Tibial artery (tissue), 4 donors: ENCODE measurements at regions not wholly inside any gene's neighbourhood (a gene's known extent, or its start where the extent isn't known, plus 50 kb on each side); places are given as distances from the start of the nearest gene placed in this dataset.
"Not testable (repeated sequence)": the region's sequence is repeated elsewhere in the genome, so short reads cannot be mapped to it uniquely, and the experiment has no call there.

Experiments used
- DNase-seq, 2 donors: peaks; one replicate each; pipeline ENCODE4 v3.0.0-alpha.2; 2019
- H3K27ac ChIP-seq, 2 donors: fragments of 200-600 bp; sonication (generic) in 1 of 2; 1 replicate in 1 of 2; 2 replicates in 1 of 2; pipeline ENCODE4 v1.5.1; 2018 to 2019; ENCODE audit warnings: mild to moderate bottlenecking in 1 of 2
- H3K27me3 ChIP-seq, 2 donors: fragments of 200-600 bp; sonication (generic) in 1 of 2; one replicate each; pipeline versions ENCODE4 v1.5.1 to v1.6.0; 2016 to 2019
- H3K36me3 ChIP-seq, 3 donors: fragments of 200-600 bp; sonication (generic) in 2 of 3; one replicate each; pipeline ENCODE4 v1.5.1; 2016 to 2019; ENCODE audit warnings: mild to moderate bottlenecking in 2 of 3
- H3K4me1 ChIP-seq, 4 donors: fragments of 200-600 bp; sonication (generic) in 2 of 4; 1 replicate in 3 of 4; 2 replicates in 1 of 4; pipeline ENCODE4 v1.5.1; 2016 to 2019
- H3K4me3 ChIP-seq, 2 donors: fragments of 200-600 bp; sonication (generic) in 1 of 2; 1 replicate in 1 of 2; 2 replicates in 1 of 2; pipeline ENCODE4 v1.5.1; 2018 to 2019; ENCODE audit warnings: mild to moderate bottlenecking in 2 of 2
- H3K9me3 ChIP-seq, 3 donors: fragments of 200-600 bp; sonication (generic) in 1 of 3; one replicate each; pipeline ENCODE4 v1.5.1; 2016 to 2019
- CTCF ChIP-seq, 2 experiments: fragments of 200-600 bp in 1 of 2; fragments of 450-650 bp in 1 of 2; IDR thresholded peaks; one replicate each; pipeline ENCODE4 v1.5.1; 2017 to 2019; ENCODE audit warnings: antibody characterized with exemption in 2 of 2, mild to moderate bottlenecking in 1 of 2, moderate library complexity in 1 of 2
- intact Hi-C: fragments of 100-400 bp; cut with DNase I; formaldehyde crosslinking; loops from one replicate; pipeline ENCODE4 v1.15.0; 2023; ENCODE audit warnings: low total_unique reads

GRCh38 chr14:53621433-53621832 lies 335.2 kb downstream of the BMP4 start:
- no peak overlapping the region for H3K27ac ChIP-seq
- DNase-seq: no peak

GRCh38 chr14:53620890-53621289 lies 335.7 kb downstream of the BMP4 start:
- peaks cover 0 to 3% (median 0%) of the 10 kb centered on the region in 4 donors for H3K4me1 ChIP-seq
- no peak for DNase-seq
- no peaks in the 10 kb centered on the region for H3K36me3 ChIP-seq
- no peak overlapping the region for H3K27ac ChIP-seq
- no peaks in the 10 kb centered on the region for H3K9me3 ChIP-seq
- no peak overlapping the region for H3K4me3 ChIP-seq
- H3K27me3 ChIP-seq: no peaks in the 10 kb centered on the region
- intact Hi-C loops: no loop called here
- TF ChIP-seq CTCF (IDR thresholded peaks at IDR 0.05): no peak

More at GRCh38 chr14:53621433-53621832, 335.2 kb downstream of the BMP4 start:
- Histone ChIP-seq H3K36me3 (no peaks in the 10 kb centered on the region), H3K27me3 (no peaks in the 10 kb centered on the region), H3K4me3 (no peak overlapping the region), H3K9me3 (no peaks in the 10 kb centered on the region), H3K4me1 (peaks cover 0 to 3% (median 0%) of the 10 kb centered on the region in 4 donors)
- TF ChIP-seq CTCF (IDR thresholded peaks at IDR 0.05): no peak
- intact Hi-C loops: no loop called here

- Histone ChIP-seq H3K4me1 (peaks cover 0 to 3% (median 0%) of the 10 kb centered on the region in 4 donors), H3K9me3 (no peaks in the 10 kb centered on the region), H3K36me3 (no peaks in the 10 kb centered on the region), H3K27ac (no peak overlapping the region), H3K27me3 (no peaks in the 10 kb centered on the region), H3K4me3 (no peak overlapping the region)
- no peak for TF ChIP-seq CTCF (IDR thresholded peaks at IDR 0.05)
- DNase-seq: no peak
- intact Hi-C loops: no loop called here
These were observed 336.3 kb downstream of the BMP4 start for GRCh38 chr14:53620317-53620716.

GRCh38 chr14:53619691-53620231 lies 336.9 kb downstream of the BMP4 start:
- DNase-seq: no peak
- Histone ChIP-seq H3K36me3 (no peaks in the 10 kb centered on the region), H3K27me3 (no peaks in the 10 kb centered on the region), H3K27ac (no peak overlapping the region), H3K4me1 (peaks cover 0 to 3% (median 0%) of the 10 kb centered on the region in 4 donors), H3K9me3 (no peaks in the 10 kb centered on the region), H3K4me3 (no peak overlapping the region)
- intact Hi-C loops: no loop called here
- TF ChIP-seq CTCF (IDR thresholded peaks at IDR 0.05): no peak

GRCh38 chr14:53616536-53616935 lies 340.1 kb downstream of the BMP4 start:
- H3K4me3 ChIP-seq, intact Hi-C loops, H3K27me3 ChIP-seq, DNase-seq, H3K4me1 ChIP-seq, H3K9me3 ChIP-seq, H3K36me3 ChIP-seq, H3K27ac ChIP-seq: not testable (repeated sequence)

GRCh38 chr14:53615252-53615651 lies 341.4 kb downstream of the BMP4 start:
- peaks cover 0 to 3% (median 0%) of the 10 kb centered on the region in 4 donors for H3K4me1 ChIP-seq
- no peaks in the 10 kb centered on the region for H3K27me3 ChIP-seq
- DNase-seq: no peak
- H3K27ac ChIP-seq: no peak overlapping the region
- H3K4me3 ChIP-seq: no peak overlapping the region
- intact Hi-C loops: no loop called here
- no peaks in the 10 kb centered on the region for H3K9me3 ChIP-seq
- no peak for TF ChIP-seq CTCF (IDR thresholded peaks at IDR 0.05)
- no peaks in the 10 kb centered on the region for H3K36me3 ChIP-seq
